22Rv1 (cell line): ENCODE measurements at regions not wholly inside any gene's neighbourhood (a gene's known extent, or its start where the extent isn't known, plus 50 kb on each side); places are given as distances from the start of the nearest gene placed in this dataset.

Source experiments
- ZFX ChIP-seq: fragments of 450-650 bp; IDR thresholded peaks from 2 replicates; pipeline ENCODE4 v1.6.1; 2017; ENCODE audit warnings: antibody characterized with exemption, borderline replicate concordance
- TF ChIP-seq, protein P1 (sequence below): fragments of 450-650 bp; IDR thresholded peaks from 2 replicates; pipeline ENCODE4 v1.5.1; 2017; ENCODE audit warnings: mild to moderate bottlenecking

DNA sequence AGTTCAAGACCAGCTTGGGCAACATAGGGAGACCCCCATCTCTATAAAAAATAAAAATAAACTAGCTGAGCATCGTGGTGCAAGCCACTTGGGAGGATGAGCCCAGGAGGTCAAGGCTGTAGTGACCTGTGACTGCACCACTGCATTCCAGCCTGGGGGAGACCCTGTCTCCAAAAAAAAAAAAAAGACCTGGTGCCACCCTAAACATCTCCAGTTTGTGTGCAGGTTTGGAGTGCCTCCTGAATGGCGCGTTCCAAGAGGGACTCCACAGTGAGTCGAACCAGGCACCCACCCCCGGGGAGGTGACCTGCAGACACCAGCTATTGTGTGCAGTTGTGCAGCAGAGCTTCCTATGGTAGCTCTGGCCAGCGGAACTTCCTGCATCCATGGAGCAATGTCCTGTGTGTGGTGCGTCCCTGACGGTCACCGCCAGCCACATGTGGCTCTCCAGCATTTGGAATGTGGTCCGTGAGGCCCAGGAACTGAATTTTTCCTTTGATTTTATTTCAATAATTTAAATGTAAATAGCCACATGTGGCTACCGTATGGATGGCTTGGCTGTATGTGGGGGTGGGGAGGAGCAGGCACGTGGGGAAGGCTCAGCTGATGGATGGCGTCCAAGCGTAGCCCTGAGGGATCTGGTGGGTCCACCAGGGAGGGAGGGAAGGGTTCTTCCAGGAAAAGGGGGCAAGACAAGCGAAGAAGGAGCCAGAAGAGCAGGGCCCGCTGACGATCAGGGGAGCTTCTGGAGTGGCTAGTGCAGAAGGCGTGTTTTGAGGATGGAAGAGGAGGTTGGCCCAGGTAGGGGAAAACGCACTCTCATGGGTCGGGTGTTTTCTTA is 107.1 kb upstream of the GSE1 start:
- TF ChIP-seq, protein P1, sequence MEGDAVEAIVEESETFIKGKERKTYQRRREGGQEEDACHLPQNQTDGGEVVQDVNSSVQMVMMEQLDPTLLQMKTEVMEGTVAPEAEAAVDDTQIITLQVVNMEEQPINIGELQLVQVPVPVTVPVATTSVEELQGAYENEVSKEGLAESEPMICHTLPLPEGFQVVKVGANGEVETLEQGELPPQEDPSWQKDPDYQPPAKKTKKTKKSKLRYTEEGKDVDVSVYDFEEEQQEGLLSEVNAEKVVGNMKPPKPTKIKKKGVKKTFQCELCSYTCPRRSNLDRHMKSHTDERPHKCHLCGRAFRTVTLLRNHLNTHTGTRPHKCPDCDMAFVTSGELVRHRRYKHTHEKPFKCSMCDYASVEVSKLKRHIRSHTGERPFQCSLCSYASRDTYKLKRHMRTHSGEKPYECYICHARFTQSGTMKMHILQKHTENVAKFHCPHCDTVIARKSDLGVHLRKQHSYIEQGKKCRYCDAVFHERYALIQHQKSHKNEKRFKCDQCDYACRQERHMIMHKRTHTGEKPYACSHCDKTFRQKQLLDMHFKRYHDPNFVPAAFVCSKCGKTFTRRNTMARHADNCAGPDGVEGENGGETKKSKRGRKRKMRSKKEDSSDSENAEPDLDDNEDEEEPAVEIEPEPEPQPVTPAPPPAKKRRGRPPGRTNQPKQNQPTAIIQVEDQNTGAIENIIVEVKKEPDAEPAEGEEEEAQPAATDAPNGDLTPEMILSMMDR = no peak
- no peak for TF ChIP-seq ZFX
